ENCODE measurements at regions not wholly inside any gene's neighbourhood (a gene's known extent, or its start where the extent isn't known, plus 50 kb on each side); places are given as distances from the start of the nearest gene placed in this dataset.
"Not testable (repeated sequence)": the region's sequence is repeated elsewhere in the genome, so short reads cannot be mapped to it uniquely, and the experiment has no call there.

- no peak for TF ChIP-seq CTCF (conservative IDR thresholded peaks at IDR 0.05; ENCODE audit: low read depth, low read length)
- H3K4me3 ChIP-seq (ENCODE audit: low read depth, low read length), result no peak overlapping the region
- no peak for DNase-seq (ENCODE audit: low read depth)
These were observed 90.3 kb downstream of the RPL27A start for GRCh38 chr11:8772571-8773519.

GRCh38 chr11:8773916-8774539 is 91.4 kb downstream of the RPL27A start:
- TF ChIP-seq CTCF (conservative IDR thresholded peaks at IDR 0.05; ENCODE audit: low read depth, low read length), result no peak
- H3K4me3 ChIP-seq (ENCODE audit: low read depth, low read length), result no peak overlapping the region
- DNase-seq (ENCODE audit: low read depth), result no peak

GRCh38 chr11:8774916-8775315 is 92.3 kb downstream of the RPL27A start:
- DNase-seq (ENCODE audit: low read depth); H3K4me3 ChIP-seq (ENCODE audit: low read depth, low read length): not testable (repeated sequence)

GRCh38 chr11:8775332-8775731 is 92.7 kb downstream of the RPL27A start:
- no peak for DNase-seq (ENCODE audit: low read depth)
- no peak overlapping the region for H3K4me3 ChIP-seq (ENCODE audit: low read depth, low read length)
- no peak for TF ChIP-seq CTCF (conservative IDR thresholded peaks at IDR 0.05; ENCODE audit: low read depth, low read length)

DNA sequence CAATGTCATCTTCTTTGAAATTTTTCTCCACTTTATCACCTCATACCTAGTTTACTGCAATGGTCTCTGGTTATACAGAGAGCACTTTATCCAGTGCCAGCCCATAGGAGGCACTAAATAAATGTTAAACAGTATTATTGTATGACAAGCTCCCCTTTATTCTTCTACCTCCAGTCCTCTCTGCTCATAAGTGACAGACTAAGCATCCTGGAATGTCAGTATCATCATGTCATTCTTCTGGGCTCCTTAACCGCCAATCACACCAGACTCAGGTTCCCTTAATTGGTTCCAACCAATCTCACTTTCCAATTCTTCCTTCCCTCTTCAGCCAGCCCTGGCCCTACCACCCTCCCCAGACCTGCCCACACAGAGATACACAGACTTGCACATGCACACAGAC is 93.1 kb downstream of the RPL27A start:
- no peak overlapping the region for H3K4me3 ChIP-seq (ENCODE audit: low read depth, low read length)
- TF ChIP-seq CTCF (conservative IDR thresholded peaks at IDR 0.05; ENCODE audit: low read depth, low read length), result no peak
- DNase-seq (ENCODE audit: low read depth), result no peak

DNA sequence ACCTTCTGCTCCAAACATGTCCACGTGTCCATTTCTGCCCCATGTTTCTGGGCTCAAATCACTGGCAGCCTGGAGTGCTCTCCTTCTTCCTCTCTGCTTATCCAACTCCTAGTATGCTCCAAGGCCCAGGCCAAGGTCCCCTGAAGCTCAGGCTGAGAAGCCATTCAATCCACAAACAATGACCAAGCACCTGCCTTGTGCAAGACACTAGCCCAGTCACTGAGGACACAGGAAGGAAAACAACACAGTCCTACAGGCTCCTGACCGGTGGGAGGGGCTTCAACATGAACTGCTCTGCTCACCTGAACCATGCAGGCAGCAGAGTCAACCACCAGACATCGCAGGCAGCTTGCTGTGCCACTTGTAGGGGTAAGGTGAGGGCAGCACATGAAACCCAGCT is 93.6 kb downstream of the RPL27A start:
- no peak for DNase-seq (ENCODE audit: low read depth)
- no peak overlapping the region for H3K4me3 ChIP-seq (ENCODE audit: low read depth, low read length)
- no peak for TF ChIP-seq CTCF (conservative IDR thresholded peaks at IDR 0.05; ENCODE audit: low read depth, low read length)

DNA sequence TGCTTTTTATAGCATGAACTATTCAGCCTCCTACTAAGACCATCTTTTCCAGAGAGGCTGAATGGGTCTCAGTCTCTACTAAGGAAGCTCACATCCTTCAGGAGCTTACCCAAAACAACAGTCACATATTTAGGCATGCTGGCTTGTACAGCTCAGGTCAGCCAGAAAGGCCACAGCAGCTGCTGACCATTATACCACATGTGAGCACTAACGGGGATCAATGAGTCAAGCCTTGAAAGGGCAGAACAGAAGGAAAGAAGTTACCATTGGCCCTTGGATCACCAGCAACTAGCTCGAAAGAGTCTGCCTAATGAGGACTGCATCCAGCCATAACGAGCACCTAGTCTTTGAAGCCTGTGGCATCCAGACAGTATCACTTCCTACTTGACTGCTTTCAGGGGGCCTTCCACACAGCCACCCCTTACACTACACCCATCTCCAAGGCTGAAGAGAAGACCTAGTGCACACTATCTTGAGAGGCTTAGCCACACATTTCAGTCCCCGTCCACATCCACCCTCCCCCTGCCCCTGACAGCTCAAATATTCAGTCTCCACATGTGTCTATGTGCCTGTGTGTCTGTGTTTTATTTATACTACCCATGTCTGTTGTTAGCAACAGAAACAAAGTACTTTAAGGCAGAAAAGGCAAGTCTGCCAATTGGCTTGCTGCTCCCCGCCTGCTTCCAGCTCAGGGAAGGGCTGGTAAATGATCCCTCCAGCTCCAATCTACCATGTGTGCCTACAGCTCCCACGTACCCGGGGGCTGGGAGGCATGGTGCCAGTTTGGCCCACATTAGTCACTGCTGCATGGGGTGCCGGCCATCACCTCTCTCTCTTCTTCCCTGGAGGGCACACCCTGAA is 95.5 kb downstream of the RPL27A start:
- TF ChIP-seq CTCF (conservative IDR thresholded peaks at IDR 0.05; ENCODE audit: low read depth, low read length), result no peak
- DNase-seq (ENCODE audit: low read depth), result no peak
- H3K4me3 ChIP-seq (ENCODE audit: low read depth, low read length), result no peak overlapping the region

Measured in epithelial cell of proximal tubule (primary cell).